ENCODE measurements at regions not wholly inside any gene's neighbourhood (a gene's known extent, or its start where the extent isn't known, plus 50 kb on each side); places are given as distances from the start of the nearest gene placed in this dataset.

DNA sequence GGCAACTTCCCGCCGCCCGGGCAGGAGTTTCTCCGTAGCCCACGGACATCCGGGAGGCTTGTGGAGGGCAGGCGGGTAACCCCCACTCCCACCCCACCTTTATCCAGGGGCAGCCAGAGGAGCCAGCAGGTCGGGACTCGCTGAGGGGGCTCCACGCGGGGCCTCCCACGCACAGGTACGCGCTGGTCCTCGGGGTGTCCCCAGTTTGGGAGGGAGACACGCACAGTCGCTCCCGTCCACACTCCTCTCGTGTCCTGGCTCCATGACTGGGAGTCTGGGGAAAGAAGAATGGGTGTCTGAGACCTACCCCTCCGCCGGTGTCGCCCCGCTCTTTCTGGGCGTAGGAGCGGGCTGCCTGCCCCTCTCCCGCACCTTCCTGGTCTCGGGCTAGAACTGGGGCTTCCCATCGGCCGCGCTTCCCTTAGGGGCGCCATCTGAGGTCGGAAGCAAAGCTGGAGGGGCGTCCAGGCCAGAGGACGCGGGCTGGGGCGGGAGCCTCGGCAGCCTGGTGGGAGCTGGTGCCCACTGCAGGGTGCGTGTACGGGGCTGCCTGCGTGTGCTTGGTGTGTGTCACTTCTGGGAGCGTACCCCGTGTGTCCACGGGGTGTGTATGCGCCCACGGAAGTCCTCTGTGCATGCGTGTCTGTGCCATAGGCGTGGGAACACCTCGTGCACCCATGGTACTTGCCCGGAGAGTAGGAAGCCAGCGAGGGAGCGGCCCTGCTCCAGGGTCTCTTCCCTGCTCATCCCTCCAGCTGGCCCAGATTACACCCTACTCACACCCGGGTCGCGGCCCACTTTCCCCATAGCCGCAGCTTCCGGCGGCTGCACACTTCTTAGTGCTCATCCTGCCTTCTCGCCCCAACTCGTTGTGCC, 73.0 kb upstream of the LEP start:
- peak in 1 of 58 donors; percentile 78 for DNase-seq

DNA sequence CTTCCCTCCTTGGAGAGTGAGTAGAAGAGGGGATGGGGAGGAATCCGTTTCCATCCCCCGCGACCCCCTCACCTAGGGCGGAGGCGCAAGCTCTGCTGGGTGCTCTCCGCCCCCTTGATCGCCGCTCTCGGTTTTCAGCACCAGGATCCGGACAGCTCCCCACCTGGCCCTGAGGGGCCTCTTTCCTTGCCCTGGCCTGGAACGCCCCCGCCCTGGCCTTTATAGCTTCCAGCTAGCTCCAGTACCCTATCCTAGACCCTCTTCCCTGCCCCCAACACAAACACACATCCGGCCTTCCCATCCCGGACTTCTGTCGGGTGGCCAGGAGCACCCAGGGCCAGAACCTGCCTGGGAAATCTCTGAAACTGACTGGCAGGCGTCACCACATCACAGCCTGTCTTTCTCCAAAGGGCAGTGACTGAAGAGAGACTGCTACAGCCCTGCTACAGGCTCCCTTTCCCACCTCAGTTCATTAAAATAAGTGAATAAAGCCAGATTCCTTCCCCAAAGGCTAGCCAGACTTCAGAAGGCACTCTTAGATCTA, 72.3 kb upstream of the LEP start:
- DNase-seq = no peak

DNA sequence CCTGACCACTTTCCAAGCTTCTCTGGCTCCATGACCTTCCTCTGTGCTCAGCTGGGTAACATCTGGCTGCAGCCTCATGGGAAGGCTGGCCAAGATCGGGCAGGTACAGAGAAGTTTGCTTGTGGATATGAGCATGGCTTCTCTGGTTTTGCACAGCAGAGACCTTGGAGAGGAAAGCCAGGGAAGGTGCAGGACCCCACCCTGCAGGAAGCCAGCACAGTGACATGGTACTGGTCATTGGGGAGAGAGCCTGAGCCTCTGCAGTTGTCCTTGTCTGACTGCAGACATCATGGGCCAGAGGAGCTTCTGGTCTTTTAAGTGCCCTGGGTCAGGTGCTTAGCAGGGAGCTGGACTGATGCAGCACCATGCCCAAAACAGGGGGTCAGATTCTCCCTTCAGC, 70.6 kb upstream of the LEP start:
- no peak for DNase-seq

DNA sequence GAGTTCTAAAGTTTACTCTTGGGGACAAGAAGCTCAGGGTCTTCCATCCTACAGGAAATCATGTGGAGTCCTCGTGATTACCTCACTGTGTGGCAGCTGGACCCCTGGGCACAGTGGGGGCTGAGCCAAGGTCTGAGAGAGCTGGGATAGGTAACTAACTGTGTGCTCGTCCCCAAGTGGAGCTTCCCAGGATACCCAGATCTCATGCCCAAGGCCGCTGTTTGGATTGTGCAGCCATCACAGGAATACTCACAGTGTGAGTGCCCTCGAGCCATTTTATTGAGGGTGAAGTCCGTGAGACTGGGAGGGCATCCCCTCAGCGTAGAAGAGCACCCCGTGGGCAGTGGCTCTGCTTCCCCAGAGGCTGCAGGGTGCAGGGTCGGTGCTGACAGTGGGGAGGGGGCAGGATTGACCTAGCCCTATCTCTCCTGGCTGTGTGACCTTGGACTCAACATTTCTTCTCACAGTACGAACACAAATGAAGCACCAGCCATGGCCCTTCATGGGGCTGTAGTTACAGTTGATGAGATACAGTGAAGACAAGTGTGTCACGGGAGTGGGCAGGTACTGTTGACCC, 69.6 kb upstream of the LEP start:
- no peak for DNase-seq

DNA sequence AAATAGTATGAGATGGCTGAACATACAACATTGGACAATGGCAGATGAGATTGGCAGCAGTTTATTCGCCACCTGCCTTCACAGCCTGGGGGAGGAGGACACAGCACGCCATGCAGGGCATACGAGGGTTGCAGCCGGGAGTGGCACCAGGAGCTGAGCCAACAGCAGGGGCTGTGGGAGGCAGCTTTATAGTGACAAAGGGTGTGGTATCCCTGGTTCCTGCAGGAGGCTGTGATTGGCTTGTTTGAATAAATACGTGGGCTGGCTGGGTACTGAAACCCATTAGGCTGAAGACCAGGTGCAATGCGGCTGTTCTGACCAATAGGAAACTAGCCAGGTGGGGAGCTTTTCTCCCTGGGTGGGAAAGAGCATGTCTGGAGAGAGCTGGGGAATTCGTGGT, 68.9 kb upstream of the LEP start:
- DNase-seq = no peak

DNA sequence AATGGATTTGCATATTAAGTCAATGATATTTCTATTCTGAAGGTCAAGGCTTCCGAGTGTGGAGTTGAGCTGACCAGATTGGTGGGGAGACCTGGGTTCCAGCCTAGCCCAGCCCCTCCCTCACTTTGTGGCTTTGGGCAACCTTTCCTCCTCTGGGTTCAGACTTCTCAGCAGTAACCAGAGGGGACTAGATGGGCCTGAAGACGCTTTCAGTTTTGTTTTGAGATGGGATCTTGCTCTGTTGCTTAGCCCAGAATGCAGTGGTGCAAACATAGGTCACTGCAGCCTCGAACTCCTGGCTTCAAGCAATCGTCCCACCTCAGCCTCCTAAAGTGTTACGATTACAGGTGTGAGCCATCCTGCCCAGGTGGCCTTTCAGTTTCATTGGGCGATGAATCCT, 68.1 kb upstream of the LEP start:
- no peak for DNase-seq

DNA sequence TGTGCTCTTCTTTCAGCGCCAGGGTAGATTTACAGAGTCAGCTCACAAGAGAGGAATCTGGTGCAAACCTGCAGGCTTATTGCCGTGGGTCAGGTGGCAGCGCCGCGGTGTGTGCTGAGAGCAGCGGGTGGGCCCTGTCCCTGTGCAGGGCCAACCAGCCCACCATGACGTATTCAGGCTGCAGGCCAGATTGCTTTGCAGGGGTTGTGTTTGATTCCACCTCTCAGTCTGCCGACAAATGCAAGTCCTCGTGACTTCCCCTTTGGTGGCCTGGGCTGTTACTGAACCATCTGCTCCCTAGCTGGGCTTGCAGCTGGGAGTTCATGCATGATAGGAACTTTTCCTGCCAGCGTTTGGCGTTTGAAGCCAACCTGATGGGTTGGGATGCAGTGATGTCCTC, 66.7 kb upstream of the LEP start:
- DNase-seq = no peak

DNA sequence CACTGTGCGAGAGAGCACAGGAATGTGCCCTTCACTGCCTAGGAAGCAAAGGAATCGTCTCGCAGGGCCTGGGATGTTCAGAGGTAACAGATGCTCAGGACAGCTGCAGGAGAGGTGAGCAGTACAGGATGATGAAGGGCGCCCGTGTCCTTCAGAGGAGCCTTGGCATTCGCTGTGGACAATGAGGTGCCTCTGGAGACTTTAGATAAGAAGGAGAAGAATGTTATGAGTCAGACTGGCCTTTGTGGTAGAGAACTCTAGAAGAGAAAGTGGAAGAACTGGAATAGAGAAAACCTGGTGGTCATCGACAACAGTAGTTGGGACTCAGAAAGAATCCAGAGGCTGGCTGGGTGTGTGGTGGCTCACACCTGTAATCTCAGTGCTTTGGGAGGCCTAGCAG, 64.4 kb upstream of the LEP start:
- no peak for DNase-seq

DNA sequence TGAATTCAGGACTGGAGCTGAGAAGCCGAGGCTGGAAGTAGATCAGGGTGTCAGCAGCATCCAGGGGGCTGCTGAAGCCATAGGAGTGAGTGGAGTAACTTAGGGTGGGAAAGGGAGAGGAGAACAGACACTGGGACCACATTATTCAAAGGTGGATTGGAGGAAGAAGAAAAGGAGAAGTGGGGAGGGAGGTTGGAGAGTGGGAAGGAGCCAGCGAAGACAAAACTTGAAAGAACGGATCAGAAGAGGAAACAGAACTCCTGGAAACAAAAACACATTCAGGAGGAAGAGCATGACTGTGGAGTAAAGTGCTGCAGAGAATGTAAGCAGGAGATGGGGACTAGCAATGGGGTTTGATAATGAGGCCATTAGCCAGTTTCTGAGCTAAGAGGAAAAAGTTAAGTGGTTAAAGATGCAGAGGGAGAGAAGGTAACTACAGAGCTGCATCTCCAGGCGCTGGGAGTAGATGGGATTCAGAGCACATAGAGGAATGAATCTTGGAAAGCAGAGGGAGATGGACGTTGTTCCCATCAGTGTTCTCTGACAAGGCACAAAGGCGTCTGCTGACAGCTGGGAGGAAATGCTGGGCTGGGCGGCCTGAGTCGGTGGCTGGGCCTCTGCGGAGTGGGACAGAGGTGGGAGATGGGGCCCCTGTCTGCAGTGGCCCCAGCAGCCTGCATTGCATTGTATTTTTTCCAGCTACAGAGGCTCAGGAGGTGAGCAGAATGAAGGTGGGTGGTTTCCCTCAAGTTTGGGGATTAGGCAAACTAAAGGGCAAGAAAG, 63.1 kb upstream of the LEP start:
- DNase-seq = no peak

DNA sequence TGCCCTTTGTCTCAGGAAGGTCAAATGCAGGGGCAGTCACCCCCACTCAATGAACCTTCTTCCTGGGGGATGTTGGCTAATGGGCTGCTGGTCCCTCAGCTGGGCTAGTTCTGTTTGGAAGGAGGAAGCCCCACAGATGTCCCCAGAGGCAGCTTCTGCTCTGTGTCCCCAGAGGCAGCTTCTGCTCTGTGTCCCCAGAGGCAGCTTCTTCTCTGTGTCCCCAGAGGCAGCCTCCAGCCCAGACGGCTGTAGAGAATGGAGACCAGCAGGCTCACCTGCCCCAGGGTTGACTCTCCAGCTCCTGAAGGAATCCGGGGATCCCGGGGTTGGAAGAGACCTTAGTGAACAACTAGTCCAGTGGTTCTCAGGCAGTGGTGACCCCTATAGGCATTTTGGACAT, 62.5 kb upstream of the LEP start:
- DNase-seq = no peak

DNA sequence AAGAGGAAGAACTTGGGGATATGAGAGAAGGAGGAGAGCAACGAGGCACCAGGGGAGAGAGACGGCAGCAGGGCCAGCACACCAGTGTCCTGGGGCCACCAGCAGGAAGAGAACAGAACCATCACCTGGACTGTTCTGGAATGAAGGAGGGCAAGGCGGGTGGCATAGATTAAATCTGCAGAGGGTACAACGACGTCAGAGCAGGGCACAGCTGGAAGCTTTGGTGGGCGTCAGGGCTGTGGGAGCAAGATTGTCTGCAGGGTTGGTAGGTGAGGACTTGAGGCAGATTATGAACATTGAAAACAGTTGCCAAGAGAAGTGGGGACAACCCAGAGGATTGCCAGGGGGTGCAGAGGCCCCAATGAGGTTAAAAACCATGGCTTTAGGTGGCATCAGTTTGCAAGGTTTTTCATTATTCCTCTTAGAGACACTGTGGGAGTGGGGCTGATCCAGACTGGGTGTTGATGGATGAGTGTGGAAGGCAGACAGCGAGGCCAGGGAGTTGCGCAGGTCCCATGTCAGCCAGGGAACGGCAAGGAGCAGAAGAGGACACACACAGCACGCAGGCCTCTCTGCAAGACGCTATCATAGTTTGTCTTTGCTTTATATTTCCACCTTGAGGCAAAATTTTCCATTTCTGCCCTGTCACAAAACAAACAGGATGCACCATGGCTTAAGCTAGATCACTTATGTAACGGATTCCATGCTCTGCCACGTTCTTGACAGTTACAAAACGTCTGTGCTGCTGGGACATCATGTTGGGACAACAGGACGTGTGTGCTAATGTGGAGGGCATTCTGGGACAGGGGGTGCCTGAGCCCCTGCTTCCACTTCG, 52.5 kb upstream of the LEP start:
- DNase-seq = peak in 1 of 58 donors; percentile 39

DNA sequence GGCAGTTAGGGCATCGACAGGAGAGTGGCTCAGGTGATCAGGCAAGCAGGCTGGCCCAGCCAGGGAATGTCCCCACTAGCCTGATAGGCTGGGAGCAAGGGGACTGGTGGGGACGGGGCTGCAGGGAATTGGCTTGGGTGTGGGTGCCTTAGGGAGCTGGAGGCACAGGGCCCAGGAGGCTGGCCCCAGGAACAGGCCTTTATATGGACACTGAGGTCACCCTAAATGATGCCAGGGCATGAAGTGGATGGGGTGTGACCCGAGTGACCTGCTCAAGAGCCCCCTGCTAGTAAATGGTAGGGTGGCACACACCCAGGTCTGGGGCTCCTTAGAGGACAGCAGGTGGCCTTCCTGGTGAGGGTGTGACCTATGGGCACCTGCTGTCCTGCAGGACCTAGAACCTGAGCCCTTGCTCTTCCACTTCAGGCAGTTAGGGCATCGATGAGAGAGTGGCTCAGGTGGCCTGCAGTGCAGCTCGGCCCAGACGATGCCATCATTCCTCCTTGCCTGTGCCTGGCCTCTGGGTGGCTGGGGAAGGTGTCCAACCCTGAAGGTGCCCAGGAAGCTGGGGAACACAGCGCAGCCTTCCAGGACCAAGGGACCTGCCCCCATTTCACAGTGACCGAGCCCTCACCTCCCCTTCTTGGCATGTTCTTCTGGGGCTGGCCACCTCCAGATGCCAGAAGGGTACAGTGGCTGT, 51.7 kb upstream of the LEP start:
- no peak for DNase-seq

DNA sequence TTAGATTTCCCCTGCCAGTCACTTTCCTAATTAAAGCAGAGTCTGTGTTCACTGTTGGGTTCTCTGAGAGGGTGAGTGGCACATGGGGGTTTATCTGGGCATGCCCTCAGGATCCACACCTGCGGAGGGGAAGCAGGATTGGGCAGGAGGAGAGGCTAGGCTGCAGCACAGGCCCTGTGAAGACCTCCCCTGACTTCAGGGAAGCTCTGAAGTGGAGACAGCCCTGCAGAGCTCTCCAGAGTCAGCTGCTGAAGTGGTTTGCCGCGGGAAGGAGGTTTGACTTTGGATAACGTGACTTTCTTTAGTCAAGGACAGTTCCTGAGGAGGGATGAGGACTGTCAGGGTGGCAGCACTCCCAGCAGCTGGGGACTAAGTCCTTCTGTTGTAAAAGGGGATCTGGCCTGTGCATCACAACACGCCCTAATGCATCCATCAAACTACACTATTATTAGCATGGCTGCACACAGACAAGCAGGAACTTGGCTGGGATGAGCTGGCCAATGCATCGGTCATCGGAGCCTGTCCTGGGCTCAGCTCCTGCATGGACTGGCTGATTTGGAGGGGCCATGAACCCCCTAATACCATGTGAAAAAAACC, 50.9 kb upstream of the LEP start:
- DNase-seq = no peak

DNA sequence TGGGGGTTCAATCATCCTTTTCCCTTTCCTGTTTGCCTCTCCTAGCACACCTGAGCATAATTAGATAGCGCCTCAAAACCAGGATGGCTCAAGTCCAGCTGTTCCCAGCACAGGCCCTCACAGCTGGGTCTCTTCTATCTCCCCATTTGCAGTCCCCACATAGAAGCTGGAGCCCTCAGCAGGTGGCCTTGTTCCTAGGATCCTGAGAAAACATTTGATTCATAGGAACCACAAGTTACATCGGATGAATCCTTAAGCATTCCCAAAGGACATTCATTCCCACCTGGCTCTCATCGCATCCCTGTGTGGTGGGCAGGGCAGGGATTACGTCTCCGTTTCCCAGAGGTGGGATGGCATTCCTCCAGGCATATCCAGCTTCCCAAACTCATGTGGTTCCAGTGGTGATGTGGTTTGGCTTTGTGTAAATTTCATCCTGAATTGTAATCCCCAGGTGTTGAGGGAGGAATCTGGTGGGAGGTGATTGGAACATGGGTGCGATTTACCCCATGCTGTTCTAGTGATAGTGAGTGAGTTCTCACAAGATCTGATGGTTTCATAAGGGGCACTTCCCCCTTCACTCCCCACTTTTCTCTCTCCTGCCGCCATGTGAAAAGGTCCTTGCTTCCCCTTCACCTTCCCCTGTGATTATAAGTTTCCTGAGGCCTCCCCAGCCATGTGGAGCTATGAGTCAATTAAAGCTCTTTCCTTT, 49.8 kb upstream of the LEP start:
- no peak for DNase-seq

Measured in anterior cingulate cortex (tissue), 58 donors.